ENCODE measurements at regions not wholly inside any gene's neighbourhood (a gene's known extent, or its start where the extent isn't known, plus 50 kb on each side); places are given as distances from the start of the nearest gene placed in this dataset.
"Not testable (repeated sequence)": the region's sequence is repeated elsewhere in the genome, so short reads cannot be mapped to it uniquely, and the experiment has no call there.

GRCh38 chr11:21986361-21986760 is 206.5 kb upstream of the ANO5 start:
- no peaks in the 10 kb centered on the region for H3K9me3 Mint-ChIP-seq (ENCODE audit: unreplicated experiment)
- no peaks in the 10 kb centered on the region for H3K36me3 Mint-ChIP-seq (ENCODE audit: unreplicated experiment)
- no peak overlapping the region for H3K27ac Mint-ChIP-seq (ENCODE audit: unreplicated experiment)
- no peaks in the 10 kb centered on the region for H3K27me3 Mint-ChIP-seq (ENCODE audit: unreplicated experiment)
- no peak overlapping the region for H3K4me3 Mint-ChIP-seq (ENCODE audit: unreplicated experiment)
- DNase-seq (ENCODE audit: extremely low spot score, unreplicated experiment) = no peak
- TF ChIP-seq CTCF (IDR thresholded peaks at IDR 0.05) = no peak
- H3K4me1 Mint-ChIP-seq (ENCODE audit: unreplicated experiment) = no peaks in the 10 kb centered on the region

GRCh38 chr11:21987261-21987660 is 205.6 kb upstream of the ANO5 start:
- no peak for DNase-seq (ENCODE audit: extremely low spot score, unreplicated experiment)
- Mint-ChIP-seq H3K27me3 (ENCODE audit: unreplicated experiment) (no peaks in the 10 kb centered on the region), H3K4me1 (ENCODE audit: unreplicated experiment) (no peaks in the 10 kb centered on the region), H3K27ac (ENCODE audit: unreplicated experiment) (no peak overlapping the region), H3K4me3 (ENCODE audit: unreplicated experiment) (no peak overlapping the region), H3K36me3 (ENCODE audit: unreplicated experiment) (no peaks in the 10 kb centered on the region), H3K9me3 (ENCODE audit: unreplicated experiment) (no peaks in the 10 kb centered on the region)
- no peak for TF ChIP-seq CTCF (IDR thresholded peaks at IDR 0.05)

GRCh38 chr11:21988477-21988876 is 204.4 kb upstream of the ANO5 start:
- H3K27me3 Mint-ChIP-seq (ENCODE audit: unreplicated experiment) = no peaks in the 10 kb centered on the region
- TF ChIP-seq CTCF (IDR thresholded peaks at IDR 0.05) = no peak
- no peak overlapping the region for H3K4me3 Mint-ChIP-seq (ENCODE audit: unreplicated experiment)
- H3K36me3 Mint-ChIP-seq (ENCODE audit: unreplicated experiment) = no peaks in the 10 kb centered on the region
- H3K9me3 Mint-ChIP-seq (ENCODE audit: unreplicated experiment) = no peaks in the 10 kb centered on the region
- H3K4me1 Mint-ChIP-seq (ENCODE audit: unreplicated experiment) = no peaks in the 10 kb centered on the region
- DNase-seq (ENCODE audit: extremely low spot score, unreplicated experiment) = no peak
- no peak overlapping the region for H3K27ac Mint-ChIP-seq (ENCODE audit: unreplicated experiment)

GRCh38 chr11:22001803-22002202 is 191.1 kb upstream of the ANO5 start:
- not testable (repeated sequence) for DNase-seq (ENCODE audit: extremely low spot score, unreplicated experiment); H3K27ac Mint-ChIP-seq (ENCODE audit: unreplicated experiment); H3K27me3 Mint-ChIP-seq (ENCODE audit: unreplicated experiment); H3K36me3 Mint-ChIP-seq (ENCODE audit: unreplicated experiment); H3K4me1 Mint-ChIP-seq (ENCODE audit: unreplicated experiment); H3K4me3 Mint-ChIP-seq (ENCODE audit: unreplicated experiment)
- peaks cover 36% of the 10 kb centered on the region for H3K9me3 Mint-ChIP-seq (ENCODE audit: unreplicated experiment)

- DNase-seq (ENCODE audit: extremely low spot score, unreplicated experiment) = no peak
- H3K4me1 Mint-ChIP-seq (ENCODE audit: unreplicated experiment) = no peaks in the 10 kb centered on the region
- no peak overlapping the region for H3K4me3 Mint-ChIP-seq (ENCODE audit: unreplicated experiment)
- H3K27ac Mint-ChIP-seq (ENCODE audit: unreplicated experiment) = no peak overlapping the region
- no peaks in the 10 kb centered on the region for H3K36me3 Mint-ChIP-seq (ENCODE audit: unreplicated experiment)
- TF ChIP-seq CTCF (IDR thresholded peaks at IDR 0.05) = no peak
- no peaks in the 10 kb centered on the region for H3K27me3 Mint-ChIP-seq (ENCODE audit: unreplicated experiment)
- H3K9me3 Mint-ChIP-seq (ENCODE audit: unreplicated experiment) = peaks cover 30% of the 10 kb centered on the region
These were observed 186.0 kb upstream of the ANO5 start for GRCh38 chr11:22006901-22007300.

GRCh38 chr11:22031791-22032190 is 161.1 kb upstream of the ANO5 start:
- Mint-ChIP-seq H3K4me1 (ENCODE audit: unreplicated experiment) (no peaks in the 10 kb centered on the region), H3K27ac (ENCODE audit: unreplicated experiment) (no peak overlapping the region)

More at GRCh38 chr11:22031791-22032190, 161.1 kb upstream of the ANO5 start:
- no peak overlapping the region for H3K4me3 Mint-ChIP-seq (ENCODE audit: unreplicated experiment)
- no peaks in the 10 kb centered on the region for H3K27me3 Mint-ChIP-seq (ENCODE audit: unreplicated experiment)
- H3K9me3 Mint-ChIP-seq (ENCODE audit: unreplicated experiment) = peaks cover 28% of the 10 kb centered on the region
- no peaks in the 10 kb centered on the region for H3K36me3 Mint-ChIP-seq (ENCODE audit: unreplicated experiment)
- TF ChIP-seq CTCF (IDR thresholded peaks at IDR 0.05) = no peak
- no peak for DNase-seq (ENCODE audit: extremely low spot score, unreplicated experiment)

Data from osteocyte (in vitro differentiated cells).